Heart left ventricle (tissue), 16 donors: ENCODE measurements at regions not wholly inside any gene's neighbourhood (a gene's known extent, or its start where the extent isn't known, plus 50 kb on each side); places are given as distances from the start of the nearest gene placed in this dataset.

Source experiments
- ATAC-seq, 4 donors: fragments of 200-7000 bp; cut with Tn5 transposase; one replicate each; pipeline ENCODE4 v1.9.1; 2020 to 2022; ENCODE audit warnings: moderate library complexity in 4 of 4, mild to moderate bottlenecking in 3 of 4, moderate number of reproducible peaks in 1 of 4
- DNase-seq, 5 donors: peaks; one replicate each; pipeline ENCODE4 v3.0.0-alpha.2; 2020
- H3K27ac ChIP-seq, 12 donors: fragments of 200-600 bp; sonication (generic) in 4 of 12; one replicate each; pipeline versions ENCODE4 v1.5.0 to v1.8.0; 2016 to 2022; ENCODE audit warnings: mild to moderate bottlenecking in 2 of 12
- H3K27me3 ChIP-seq, 9 donors: fragments of 200-600 bp; sonication (generic) in 2 of 9; one replicate each; pipeline versions ENCODE4 v1.5.1 to v1.8.0; 2016 to 2022; ENCODE audit warnings: mild to moderate bottlenecking in 3 of 9
- H3K36me3 ChIP-seq, 9 donors: fragments of 200-600 bp; sonication (generic) in 2 of 9; one replicate each; pipeline versions ENCODE4 v1.5.0 to v1.8.0; 2018 to 2022; ENCODE audit warnings: mild to moderate bottlenecking in 2 of 9
- H3K4me1 ChIP-seq, 12 donors: fragments of 200-600 bp; sonication (generic) in 4 of 12; one replicate each; pipeline versions ENCODE4 v1.5.0 to v1.8.0; 2016 to 2022; ENCODE audit warnings: mild to moderate bottlenecking in 3 of 12
- H3K4me3 ChIP-seq, 12 donors: fragments of 200-600 bp; sonication (generic) in 4 of 12; one replicate each; pipeline versions ENCODE4 v1.5.0 to v1.8.0; 2017 to 2022; ENCODE audit warnings: mild to moderate bottlenecking in 9 of 12, moderate library complexity in 4 of 12
- H3K9me3 ChIP-seq, 12 donors: fragments of 200-600 bp; sonication (generic) in 4 of 12; one replicate each; pipeline versions ENCODE4 v1.5.0 to v1.8.0; 2016 to 2022; ENCODE audit warnings: mild to moderate bottlenecking in 1 of 12
- POLR2A ChIP-seq, 2 donors: fragments of 450-650 bp; IDR thresholded peaks; one replicate each; pipeline ENCODE4 v1.6.1; 2017; ENCODE audit warnings: antibody characterized with exemption in 2 of 2, mild to moderate bottlenecking in 2 of 2, moderate library complexity in 2 of 2
- WGBS, 4 donors: extraction: QIAGEN DNeasy Blood & Tissue Kit in 2 of 4; methylation state at CpG; one replicate each; pipeline versions ENCODE4 v1.1.5 to v1.1.7; 2013 to 2018; 5-methylcytosine and 5-hydroxymethylcytosine counted together
- intact Hi-C, 10 donors: fragments of 100-400 bp; cut with DNase I; formaldehyde crosslinking; loops; one replicate each; pipeline versions ENCODE4 v1.11.1 to v1.14.2; 2022
- TF ChIP-seq, protein P1 (sequence below), 12 donors: fragments of 200-600 bp; sonication (generic) in 4 of 12; IDR thresholded peaks; one replicate each; pipeline versions ENCODE4 v1.5.0 to v1.8.0; 2018 to 2022; ENCODE audit warnings: antibody characterized with exemption in 12 of 12, mild to moderate bottlenecking in 5 of 12
- donor health status: ischemic (EF 13 %, LVEDD 7.1; RV severe dilation, severe dysfunction).
- donor health status: healthy with polysubstance abuse.
- donor health status: DM: no; HTN: yes; CAD: no.
- donor health status: DM: no; HTN: no; CAD: no.
- donor health status: ischemic (EF 25% LVEDD 6.9; RV normal size, moderate dysfunction).
- donor health status: ischemic (EF 25% LVEDD 5.7; RV mildly dilated, moderate dysfunction).
- donor health status: healthy.
- donor health status: DM: yes; HTN: yes; CAD: no.
- donor health status: ischemic (EF 35%, LVEDD 5.7; RV mildly dilated, moderate dysfunction).
- donor health status: nonischemic (EF 11% LVEDD 7.7; RV severe dilation, severe dysfunction).
- donor health status: DM: yes; HTN: yes; CAD: no.
- donor health status: PGD.
- donor health status: ischemic (EF 29% LVEDD 5.4; RV normal size, mild dysfunction).
- donor health status: nonischemic (EF 23%, LVEDD 6.1; RV moderate dilation, normal function).

DNA sequence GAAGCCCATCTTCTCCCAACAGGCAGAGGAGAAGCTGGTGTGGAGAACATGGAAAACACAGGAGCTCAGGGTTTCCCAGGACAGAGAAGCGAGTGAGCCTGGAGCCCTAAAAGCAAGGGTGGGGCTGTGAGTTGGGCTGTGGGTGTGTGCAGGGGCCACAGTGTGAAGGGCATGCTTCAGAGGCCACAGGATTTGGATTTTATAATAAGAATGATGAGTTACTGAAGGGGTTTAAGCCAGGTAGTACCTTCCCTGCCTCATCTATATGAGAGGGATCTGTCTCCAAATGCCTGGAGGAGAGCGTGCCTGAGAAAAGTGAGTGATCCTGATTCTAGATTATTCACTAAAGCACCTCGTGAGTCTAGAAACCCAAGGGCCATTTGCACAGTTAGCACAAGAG is 106.8 kb downstream of the VPREB1 start:
- Histone ChIP-seq H3K36me3 (no peaks in the 10 kb centered on the region), H3K9me3 (no peaks in the 10 kb centered on the region), H3K27ac (no peak overlapping the region), H3K27me3 (peaks cover 0 to 51% (median 8%) of the 10 kb centered on the region in 9 donors), H3K4me1 (no peaks in the 10 kb centered on the region), H3K4me3 (no peak overlapping the region)
- 62 to 71% (median 67%) methylated on average over 3 of the region's 3 CpGs for WGBS, 4 donors
- ATAC-seq (no peak), DNase-seq (no peak)
- intact Hi-C loops: loop anchor here in 2 of 10 donors (5.0 to 10.0 kb wide), 2 partner anchors 46 to 73 kb away; no protein-coding TSS in a partner anchor
- TF ChIP-seq, protein P1, sequence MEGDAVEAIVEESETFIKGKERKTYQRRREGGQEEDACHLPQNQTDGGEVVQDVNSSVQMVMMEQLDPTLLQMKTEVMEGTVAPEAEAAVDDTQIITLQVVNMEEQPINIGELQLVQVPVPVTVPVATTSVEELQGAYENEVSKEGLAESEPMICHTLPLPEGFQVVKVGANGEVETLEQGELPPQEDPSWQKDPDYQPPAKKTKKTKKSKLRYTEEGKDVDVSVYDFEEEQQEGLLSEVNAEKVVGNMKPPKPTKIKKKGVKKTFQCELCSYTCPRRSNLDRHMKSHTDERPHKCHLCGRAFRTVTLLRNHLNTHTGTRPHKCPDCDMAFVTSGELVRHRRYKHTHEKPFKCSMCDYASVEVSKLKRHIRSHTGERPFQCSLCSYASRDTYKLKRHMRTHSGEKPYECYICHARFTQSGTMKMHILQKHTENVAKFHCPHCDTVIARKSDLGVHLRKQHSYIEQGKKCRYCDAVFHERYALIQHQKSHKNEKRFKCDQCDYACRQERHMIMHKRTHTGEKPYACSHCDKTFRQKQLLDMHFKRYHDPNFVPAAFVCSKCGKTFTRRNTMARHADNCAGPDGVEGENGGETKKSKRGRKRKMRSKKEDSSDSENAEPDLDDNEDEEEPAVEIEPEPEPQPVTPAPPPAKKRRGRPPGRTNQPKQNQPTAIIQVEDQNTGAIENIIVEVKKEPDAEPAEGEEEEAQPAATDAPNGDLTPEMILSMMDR (IDR thresholded peaks at IDR 0.05): no peak
- no peak for TF ChIP-seq POLR2A (IDR thresholded peaks at IDR 0.05)

DNA sequence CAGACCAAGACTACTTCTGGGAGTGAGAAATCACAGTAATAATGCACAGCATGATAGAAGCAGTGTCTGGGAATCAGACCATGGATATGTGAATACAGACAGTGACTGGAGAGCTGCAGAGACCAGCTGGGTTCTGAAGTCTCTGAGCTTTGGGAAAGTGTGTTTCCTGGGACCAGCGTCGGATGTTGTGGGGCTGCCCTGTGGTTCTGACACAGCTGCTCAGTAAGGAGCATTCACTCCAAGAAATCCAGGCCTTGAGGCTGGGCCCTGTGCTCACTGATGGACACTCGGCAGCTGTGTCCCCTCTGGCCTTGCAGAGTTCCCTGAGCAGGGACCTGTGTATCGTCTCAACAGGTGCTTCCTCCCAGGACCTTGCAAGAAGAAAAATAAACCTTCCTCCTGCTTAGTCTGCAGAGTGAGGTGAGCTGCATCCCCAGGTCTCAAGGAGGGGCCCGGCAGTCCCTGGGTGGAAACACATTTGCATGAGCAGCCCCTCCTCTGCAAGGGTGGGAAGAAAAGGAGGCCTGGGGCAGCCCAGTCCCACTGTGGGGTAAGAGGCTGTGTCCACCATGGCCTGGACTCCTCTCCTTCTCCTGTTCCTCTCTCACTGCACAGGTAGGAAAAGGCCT is 107.9 kb downstream of the VPREB1 start:
- Histone ChIP-seq H3K4me3 (no peak overlapping the region), H3K27me3 (peaks cover 0 to 63% (median 4%) of the 10 kb centered on the region in 9 donors), H3K36me3 (no peaks in the 10 kb centered on the region), H3K27ac (no peak overlapping the region), H3K4me1 (peaks cover 0 to 3% (median 0%) of the 10 kb centered on the region in 12 donors), H3K9me3 (no peaks in the 10 kb centered on the region)
- WGBS, 4 donors: 23 to 57% (median 35%) methylated on average over 2 to 5 of the region's 5 CpGs
- intact Hi-C loops: loop anchor here in 4 of 10 donors (2.0 to 10.0 kb wide), 3 partner anchors 22 to 72 kb away; no protein-coding TSS in a partner anchor
- no peak for DNase-seq
- ATAC-seq: no peak
- no peak for TF ChIP-seq POLR2A (IDR thresholded peaks at IDR 0.05)
- TF ChIP-seq, protein P1 (IDR thresholded peaks at IDR 0.05): no peak

DNA sequence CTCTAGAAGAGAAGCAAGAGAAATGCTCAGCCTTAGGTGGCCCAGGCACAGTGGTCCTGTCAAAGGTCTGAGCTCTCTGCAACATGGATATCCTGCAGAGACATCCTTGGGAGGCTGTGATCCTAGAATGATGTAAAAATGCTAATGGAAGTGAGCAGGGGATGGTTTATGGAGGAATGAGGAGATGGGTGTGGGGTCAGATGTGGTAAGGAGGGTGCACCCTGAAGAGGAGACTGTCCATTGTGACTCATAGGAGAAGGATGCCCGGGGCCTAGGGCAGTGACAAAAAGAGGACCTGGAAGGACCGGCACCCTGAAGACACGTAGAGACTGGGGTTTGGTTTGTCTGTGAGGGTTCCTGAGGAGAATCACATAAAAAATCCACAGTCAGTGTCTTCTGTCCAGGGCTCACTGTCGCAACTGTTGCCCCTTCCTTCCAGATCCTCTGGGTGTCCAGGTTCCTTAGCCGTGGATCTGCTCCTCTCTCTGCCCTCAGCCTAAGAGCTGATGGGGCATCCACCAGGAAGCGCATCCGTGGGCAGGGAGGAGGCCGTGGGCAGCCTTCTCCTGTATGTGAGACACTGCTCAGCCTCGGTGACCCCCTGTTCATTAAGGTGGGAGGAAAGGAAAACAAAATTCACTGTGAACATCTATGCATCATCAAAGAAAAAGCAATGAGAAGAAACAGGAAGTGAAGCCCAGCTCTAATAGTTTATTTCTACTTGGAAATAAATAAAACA is 110.7 kb downstream of the VPREB1 start:
- no peak overlapping the region for H3K27ac ChIP-seq
- H3K4me3 ChIP-seq: no peak overlapping the region
- H3K27me3 ChIP-seq: peaks cover 0 to 51% (median 4%) of the 10 kb centered on the region in 9 donors
- no peaks in the 10 kb centered on the region for H3K36me3 ChIP-seq
- no peak for ATAC-seq
- H3K4me1 ChIP-seq: peaks cover 0 to 3% (median 0%) of the 10 kb centered on the region in 12 donors
- intact Hi-C loops: loop anchor here in 1 of 10 donors (10.0 kb wide), 1 partner anchor 70 kb away; no protein-coding TSS in a partner anchor
- WGBS, 4 donors: 69 to 77% (median 73%) methylated on average over 9 of the region's 9 CpGs
- no peak for DNase-seq
- no peaks in the 10 kb centered on the region for H3K9me3 ChIP-seq
- TF ChIP-seq, protein P1 (IDR thresholded peaks at IDR 0.05): no peak
- TF ChIP-seq POLR2A (IDR thresholded peaks at IDR 0.05): no peak
